ENCODE measurements at regions not wholly inside any gene's neighbourhood (a gene's known extent, or its start where the extent isn't known, plus 50 kb on each side); places are given as distances from the start of the nearest gene placed in this dataset.

- no peak for DNase-seq (ENCODE audit: extremely low spot score, unreplicated experiment)
- Mint-ChIP-seq H3K36me3 (peaks cover 46% of the 10 kb centered on the region), H3K27me3 (no peaks in the 10 kb centered on the region), H3K9me3 (no peaks in the 10 kb centered on the region), H3K27ac (no peak overlapping the region), H3K4me1 (ENCODE audit: unreplicated experiment) (no peaks in the 10 kb centered on the region), H3K4me3 (no peak overlapping the region)
- no peak for TF ChIP-seq CTCF (conservative IDR thresholded peaks at IDR 0.05)
Observed at GRCh38 chr14:71733210-71733883, 198.9 kb upstream of the RGS6 start.

- TF ChIP-seq CTCF (conservative IDR thresholded peaks at IDR 0.05), result no peak
- no peak for DNase-seq (ENCODE audit: extremely low spot score, unreplicated experiment)
- Mint-ChIP-seq H3K36me3 (peaks cover 45% of the 10 kb centered on the region), H3K27ac (no peak overlapping the region), H3K27me3 (no peaks in the 10 kb centered on the region), H3K4me1 (ENCODE audit: unreplicated experiment) (no peaks in the 10 kb centered on the region), H3K4me3 (no peak overlapping the region), H3K9me3 (no peaks in the 10 kb centered on the region)
Observed at GRCh38 chr14:71734076-71734475, 198.2 kb upstream of the RGS6 start.

GRCh38 chr14:71734885-71735284, 197.3 kb upstream of the RGS6 start:
- peaks cover 6% of the 10 kb centered on the region for H3K4me1 Mint-ChIP-seq (ENCODE audit: unreplicated experiment)
- no peaks in the 10 kb centered on the region for H3K27me3 Mint-ChIP-seq
- H3K9me3 Mint-ChIP-seq, result no peaks in the 10 kb centered on the region
- no peak overlapping the region for H3K27ac Mint-ChIP-seq
- H3K4me3 Mint-ChIP-seq, result no peak overlapping the region
- H3K36me3 Mint-ChIP-seq, result peaks cover 46% of the 10 kb centered on the region
- DNase-seq (ENCODE audit: extremely low spot score, unreplicated experiment), result no peak
- no peak for TF ChIP-seq CTCF (conservative IDR thresholded peaks at IDR 0.05)

- Mint-ChIP-seq H3K36me3 (peaks cover 26% of the 10 kb centered on the region), H3K4me3 (no peak overlapping the region), H3K27ac (no peak overlapping the region), H3K9me3 (no peaks in the 10 kb centered on the region), H3K27me3 (no peaks in the 10 kb centered on the region), H3K4me1 (ENCODE audit: unreplicated experiment) (peaks cover 14% of the 10 kb centered on the region)
- no peak for TF ChIP-seq CTCF (conservative IDR thresholded peaks at IDR 0.05)
- DNase-seq (ENCODE audit: extremely low spot score, unreplicated experiment), result no peak
Observed at GRCh38 chr14:71737760-71738159, 194.5 kb upstream of the RGS6 start.

- no peak for DNase-seq (ENCODE audit: extremely low spot score, unreplicated experiment)
- Mint-ChIP-seq H3K4me1 (ENCODE audit: unreplicated experiment) (peaks cover 14% of the 10 kb centered on the region), H3K36me3 (peaks cover 25% of the 10 kb centered on the region), H3K27ac (peak overlapping the region; percentile 95), H3K4me3 (peak overlapping the region; percentile 65), H3K9me3 (no peaks in the 10 kb centered on the region), H3K27me3 (no peaks in the 10 kb centered on the region)
- no peak for TF ChIP-seq CTCF (conservative IDR thresholded peaks at IDR 0.05)
Observed at GRCh38 chr14:71739273-71739990, 192.8 kb upstream of the RGS6 start.

Measured in type B pancreatic cell (in vitro differentiated cells).